NCI-H2227 (cell line): ENCODE measurements at regions not wholly inside any gene's neighbourhood (a gene's known extent, or its start where the extent isn't known, plus 50 kb on each side); places are given as distances from the start of the nearest gene placed in this dataset.
"Not testable (repeated sequence)": the region's sequence is repeated elsewhere in the genome, so short reads cannot be mapped to it uniquely, and the experiment has no call there.

Experiments
- DNase-seq: peaks from one replicate; lab custom pipeline; 2025; ENCODE audit not compliant: unreplicated experiment; lab: John Stamatoyannopoulos, UW

DNA sequence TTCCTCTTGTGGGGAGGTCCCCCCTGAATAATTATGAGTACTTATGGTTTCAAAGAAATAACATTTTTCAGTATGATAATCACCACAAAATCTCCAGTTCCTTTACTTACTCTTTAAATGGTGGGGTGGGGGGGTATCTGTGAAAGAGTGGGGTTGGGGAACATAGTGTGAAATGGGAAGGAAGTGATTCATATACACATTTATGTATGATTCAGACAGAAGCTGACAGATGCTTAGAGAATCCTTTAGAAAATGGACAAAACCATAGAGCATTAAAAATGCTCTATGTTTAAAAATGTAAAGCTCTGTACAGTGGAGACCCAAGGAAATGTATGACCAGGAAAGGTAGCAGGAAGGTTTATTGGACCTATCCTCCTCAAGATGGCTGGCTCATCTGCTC lies 267.5 kb upstream of the GRIA1 start:
- DNase-seq = no peak

GRCh38 chr5:153223376-153223775 lies 267.1 kb upstream of the GRIA1 start:
- DNase-seq = no peak

DNA sequence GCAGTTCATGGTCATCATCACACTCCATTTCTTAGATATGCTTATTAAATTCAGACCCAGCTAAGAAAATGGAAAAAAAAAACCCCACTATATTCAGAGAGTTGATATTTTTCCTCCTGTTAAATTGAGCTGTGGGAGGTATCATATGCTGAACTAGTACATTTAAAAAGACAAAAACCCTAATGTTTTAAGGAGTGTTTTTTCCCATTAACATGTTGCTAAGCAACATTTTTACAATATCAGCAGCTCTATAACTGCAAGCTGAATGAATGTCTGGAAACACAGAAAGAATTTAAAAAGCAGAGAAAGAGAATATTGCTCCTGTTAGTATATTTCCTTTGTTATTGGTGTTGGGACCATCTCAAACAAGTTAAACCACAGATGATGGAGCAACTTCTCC lies 265.8 kb upstream of the GRIA1 start:
- no peak for DNase-seq

- no peak for DNase-seq
These were observed 256.5 kb upstream of the GRIA1 start for GRCh38 chr5:153233933-153234332.

DNA sequence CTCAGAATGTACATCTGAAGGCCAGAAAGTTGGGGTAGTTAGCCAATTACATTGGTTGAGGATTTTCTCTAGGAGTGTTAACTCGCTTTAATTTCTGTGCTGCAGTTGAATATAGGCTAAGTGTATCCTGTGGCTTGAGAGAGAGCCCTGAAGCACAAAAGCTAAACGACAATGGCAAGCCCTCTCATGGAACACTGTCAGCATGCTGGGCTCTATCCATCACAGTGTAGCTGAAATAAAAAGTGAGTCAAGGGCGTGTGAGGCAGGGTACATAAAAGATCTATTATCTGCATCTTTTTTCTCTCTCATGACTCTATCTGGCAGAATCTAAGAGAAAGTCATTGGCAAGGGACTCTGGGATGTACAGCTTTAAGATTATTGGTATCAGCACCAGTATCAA lies 254.2 kb upstream of the GRIA1 start:
- DNase-seq = no peak

GRCh38 chr5:153237671-153238332 lies 252.7 kb upstream of the GRIA1 start:
- DNase-seq = no peak

- no peak for DNase-seq
These were observed 233.1 kb upstream of the GRIA1 start for GRCh38 chr5:153257381-153257780.

DNA sequence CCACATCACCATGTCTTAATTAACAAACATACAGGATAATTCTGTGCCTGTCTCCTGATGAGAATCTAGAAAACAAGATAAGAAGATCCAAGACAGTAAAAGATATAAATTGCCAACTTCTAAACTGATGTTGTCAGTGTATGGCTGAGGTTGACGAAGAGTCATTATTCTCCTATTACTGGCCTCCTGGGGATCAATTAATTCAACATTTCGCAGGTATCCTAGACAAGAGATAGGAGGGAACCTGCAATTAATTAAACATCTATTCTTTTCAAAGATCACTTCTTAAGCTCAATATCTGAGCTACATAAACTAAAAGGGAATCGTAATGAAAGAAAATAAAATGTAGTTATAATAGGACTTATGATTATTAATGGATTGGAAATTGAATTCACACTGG lies 232.0 kb upstream of the GRIA1 start:
- no peak for DNase-seq

- DNase-seq = no peak
These were observed 223.0 kb upstream of the GRIA1 start for GRCh38 chr5:153267506-153267905.

DNA sequence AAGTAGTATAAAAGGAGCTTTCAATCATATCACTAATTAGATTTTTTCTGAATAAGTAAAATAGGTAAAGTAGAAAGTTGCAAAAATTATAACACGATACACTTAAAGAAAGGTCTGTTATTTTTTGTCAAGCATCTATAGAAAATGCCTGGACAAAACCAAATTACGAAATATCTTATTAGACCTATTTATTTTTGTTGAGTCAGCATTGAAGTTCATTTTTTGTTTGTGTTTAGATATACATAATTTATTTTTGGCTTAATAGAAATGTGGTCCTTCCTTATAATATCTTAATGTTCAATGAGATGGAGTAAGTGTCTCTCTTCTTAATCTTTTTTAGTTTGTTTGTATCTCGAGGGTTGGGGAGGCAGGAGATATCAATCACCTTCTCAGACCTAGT lies 214.8 kb upstream of the GRIA1 start:
- DNase-seq = no peak

DNA sequence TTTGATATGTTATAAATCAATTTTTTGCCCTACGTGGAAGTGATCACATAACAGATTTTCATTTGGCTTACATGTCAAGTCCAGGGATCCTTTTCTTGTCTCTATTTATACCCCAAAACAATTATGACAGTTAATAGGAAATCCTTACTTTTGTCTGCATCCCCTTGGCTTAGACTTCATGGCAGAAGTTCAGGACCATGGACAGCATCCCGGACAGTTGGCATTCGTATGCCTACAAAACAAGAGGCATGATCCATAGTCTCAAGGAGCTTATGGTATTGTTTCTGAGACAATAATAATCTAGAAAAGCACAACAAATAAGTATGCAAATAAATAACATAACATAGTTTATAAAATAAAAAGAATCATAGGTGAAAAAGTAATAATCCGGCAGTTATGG lies 214.3 kb upstream of the GRIA1 start:
- DNase-seq = no peak

DNA sequence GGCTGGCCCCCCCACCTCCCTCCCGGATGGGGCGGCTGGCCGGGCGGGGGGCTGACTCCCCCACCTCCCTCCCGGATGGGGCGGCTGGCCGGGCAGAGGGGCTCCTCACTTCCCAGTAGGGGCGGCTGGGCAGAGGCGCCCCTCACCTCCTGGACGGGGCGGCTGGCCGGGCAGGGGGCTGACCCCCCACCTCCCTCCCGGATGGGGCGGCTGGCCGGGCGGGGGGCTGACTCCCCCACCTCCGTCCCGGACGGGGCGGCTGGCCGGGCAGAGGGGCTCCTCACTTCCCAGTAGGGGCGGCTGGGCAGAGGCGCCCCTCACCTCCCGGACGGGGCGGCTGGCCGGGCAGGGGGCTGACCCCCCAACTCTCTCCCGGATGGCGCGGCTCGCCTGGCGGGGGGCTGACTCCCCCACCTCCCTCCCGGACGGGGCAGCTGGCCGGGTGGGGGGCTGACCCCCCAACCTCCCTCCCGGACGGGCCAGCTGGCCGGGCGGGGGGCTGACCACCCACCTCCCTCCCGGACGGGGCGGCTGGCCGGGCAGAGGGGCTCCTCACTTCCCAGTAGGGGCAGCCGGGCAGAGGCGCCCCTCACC lies 194.1 kb upstream of the GRIA1 start:
- DNase-seq = not testable (repeated sequence)

- no peak for DNase-seq
These were observed 190.6 kb upstream of the GRIA1 start for GRCh38 chr5:153299891-153300290.

DNA sequence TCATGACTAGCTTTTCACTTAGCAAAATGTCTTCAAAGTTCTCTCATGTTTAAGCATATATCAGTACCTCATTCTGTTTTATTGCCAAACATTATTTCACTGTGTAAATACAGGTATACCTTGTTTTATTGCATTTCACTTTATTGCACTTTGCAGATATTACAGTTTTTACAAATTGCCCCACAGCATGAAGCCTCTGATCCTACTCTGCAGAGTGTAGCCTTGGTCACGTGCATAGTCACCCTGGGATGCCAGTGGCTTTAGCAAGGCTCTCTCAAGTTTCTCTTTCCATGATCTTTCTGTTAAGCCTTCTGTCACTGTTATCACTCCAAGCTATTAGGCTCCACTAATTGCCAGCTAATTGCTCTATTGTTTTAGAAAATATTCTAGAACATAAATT lies 182.2 kb upstream of the GRIA1 start:
- no peak for DNase-seq

DNA sequence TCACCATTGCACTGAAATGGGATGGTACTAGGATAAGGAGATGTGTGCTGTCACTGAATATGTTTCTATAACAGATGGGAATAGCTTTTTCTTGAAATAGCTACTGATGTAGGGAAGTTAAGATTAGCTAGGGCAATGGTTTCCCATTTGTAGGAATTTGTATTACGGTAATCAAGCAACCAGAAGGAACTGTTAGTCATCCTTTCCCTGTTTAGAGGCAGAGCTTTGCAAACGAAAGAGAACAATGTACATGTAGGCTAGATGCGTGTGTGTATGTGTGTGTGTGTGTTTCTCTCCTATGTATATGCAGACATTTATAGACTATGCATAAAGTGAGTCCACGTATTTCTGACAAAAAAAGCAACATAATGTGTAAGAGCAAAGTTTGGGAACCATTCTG lies 171.9 kb upstream of the GRIA1 start:
- no peak for DNase-seq

GRCh38 chr5:153321478-153321877 lies 169.0 kb upstream of the GRIA1 start:
- no peak for DNase-seq

- no peak for DNase-seq
These were observed 150.3 kb upstream of the GRIA1 start for GRCh38 chr5:153340139-153340538.

- no peak for DNase-seq
These were observed 149.7 kb upstream of the GRIA1 start for GRCh38 chr5:153340738-153341137.

GRCh38 chr5:153342487-153342886 lies 148.0 kb upstream of the GRIA1 start:
- DNase-seq = no peak

- no peak for DNase-seq
These were observed 142.9 kb upstream of the GRIA1 start for GRCh38 chr5:153347611-153348010.

GRCh38 chr5:153350175-153350883 lies 140.1 kb upstream of the GRIA1 start:
- DNase-seq = no peak

DNA sequence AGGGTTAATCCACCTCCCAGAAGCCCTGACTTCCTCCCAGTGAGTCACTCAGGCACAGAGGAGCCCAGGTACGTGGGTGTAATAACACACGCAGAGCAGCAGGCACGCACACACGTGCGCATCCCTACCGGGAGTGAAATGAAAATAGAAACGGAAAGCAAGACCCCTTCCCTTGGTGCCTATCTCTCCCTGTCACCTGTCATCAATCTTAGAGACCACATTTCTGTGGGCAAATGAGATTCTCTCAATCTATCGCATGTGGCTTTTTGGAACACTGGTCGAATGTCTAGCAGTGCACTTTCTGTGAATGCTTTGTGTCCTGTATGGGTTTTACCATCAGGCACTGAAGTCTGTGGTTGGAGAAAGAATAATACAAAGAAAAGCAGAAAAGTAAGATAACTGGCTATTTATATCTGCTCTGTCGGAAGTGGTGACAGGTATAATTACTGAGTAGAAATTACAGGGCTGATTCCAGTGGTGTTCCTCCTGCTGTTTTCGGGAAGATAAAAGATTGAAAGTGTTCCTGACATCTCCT lies 137.7 kb upstream of the GRIA1 start:
- peak; percentile 72 for DNase-seq
